ENCODE measurements at regions not wholly inside any gene's neighbourhood (a gene's known extent, or its start where the extent isn't known, plus 50 kb on each side); places are given as distances from the start of the nearest gene placed in this dataset.

GRCh38 chr18:40469316-40469715 is 1485.7 kb upstream of the PIK3C3 start:
- Histone ChIP-seq H3K4me1 (ENCODE audit: control insufficient read depth, insufficient read depth, low read length, poor library complexity, severe bottlenecking) (no peaks in the 10 kb centered on the region), H3K36me3 (ENCODE audit: control insufficient read depth, insufficient read depth, low read length) (no peaks in the 10 kb centered on the region), H3K27ac (ENCODE audit: insufficient read depth, low read length, poor library complexity, severe bottlenecking) (no peak overlapping the region), H3K4me3 (ENCODE audit: insufficient read depth, low read depth, low read length, poor library complexity, severe bottlenecking) (no peak overlapping the region), H3K9me3 (ENCODE audit: control insufficient read depth, low read length) (no peaks in the 10 kb centered on the region), H3K27me3 (replicated peaks; ENCODE audit: control insufficient read depth, insufficient read depth, low read length, poor library complexity, severe bottlenecking) (no peaks in the 10 kb centered on the region)
- no peak for DNase-seq

DNA sequence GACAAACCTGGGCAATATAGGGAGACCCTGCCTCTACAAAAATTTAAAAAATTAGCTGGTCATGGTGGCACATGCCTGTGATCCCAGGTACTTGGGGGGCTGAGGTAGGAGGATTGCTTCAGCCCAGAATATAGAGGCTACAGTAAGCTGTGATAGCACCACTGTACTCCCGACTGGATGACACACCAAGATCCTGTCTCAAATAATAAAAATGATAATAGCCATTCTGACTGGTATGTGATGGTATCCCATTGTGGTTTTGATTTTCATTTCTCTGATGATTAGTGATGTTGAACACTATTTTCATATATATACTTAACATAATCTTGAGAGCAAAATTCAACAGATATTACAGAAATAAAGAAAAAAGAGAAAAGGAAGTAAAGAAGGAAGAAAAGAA is 1491.0 kb upstream of the PIK3C3 start:
- Histone ChIP-seq H3K4me1 (ENCODE audit: control insufficient read depth, insufficient read depth, low read length, poor library complexity, severe bottlenecking) (no peaks in the 10 kb centered on the region), H3K27me3 (replicated peaks; ENCODE audit: control insufficient read depth, insufficient read depth, low read length, poor library complexity, severe bottlenecking) (no peaks in the 10 kb centered on the region), H3K27ac (ENCODE audit: insufficient read depth, low read length, poor library complexity, severe bottlenecking) (no peak overlapping the region), H3K36me3 (ENCODE audit: control insufficient read depth, insufficient read depth, low read length) (no peaks in the 10 kb centered on the region), H3K4me3 (ENCODE audit: insufficient read depth, low read depth, low read length, poor library complexity, severe bottlenecking) (no peak overlapping the region), H3K9me3 (ENCODE audit: control insufficient read depth, low read length) (no peaks in the 10 kb centered on the region)
- no peak for DNase-seq

DNA sequence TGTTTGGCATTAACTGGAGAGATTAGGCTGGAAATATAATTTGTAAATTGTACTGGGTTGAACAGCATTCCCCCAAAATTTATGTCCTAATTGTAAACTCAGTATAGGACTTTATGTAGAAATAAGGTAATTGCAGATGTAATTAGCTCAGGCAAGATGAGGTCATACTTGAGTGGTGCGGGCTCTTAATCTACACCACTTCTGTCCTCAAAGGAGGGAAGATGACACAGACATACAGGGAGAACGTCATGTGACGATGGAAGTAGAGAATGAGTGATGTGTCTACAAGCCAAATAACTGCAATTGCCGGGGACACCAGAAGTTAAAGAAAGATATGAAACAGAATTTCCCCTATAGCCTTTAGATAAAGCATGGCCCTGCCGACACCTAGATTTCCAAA is 1501.1 kb upstream of the PIK3C3 start:
- no peak overlapping the region for H3K4me3 ChIP-seq (ENCODE audit: insufficient read depth, low read depth, low read length, poor library complexity, severe bottlenecking)

GRCh38 chr18:40452599-40452998 is 1502.4 kb upstream of the PIK3C3 start:
- Histone ChIP-seq H3K27me3 (replicated peaks; ENCODE audit: control insufficient read depth, insufficient read depth, low read length, poor library complexity, severe bottlenecking) (no peaks in the 10 kb centered on the region), H3K9me3 (ENCODE audit: control insufficient read depth, low read length) (no peaks in the 10 kb centered on the region), H3K27ac (ENCODE audit: insufficient read depth, low read length, poor library complexity, severe bottlenecking) (no peak overlapping the region), H3K36me3 (ENCODE audit: control insufficient read depth, insufficient read depth, low read length) (no peaks in the 10 kb centered on the region), H3K4me1 (ENCODE audit: control insufficient read depth, insufficient read depth, low read length, poor library complexity, severe bottlenecking) (no peaks in the 10 kb centered on the region), H3K4me3 (ENCODE audit: insufficient read depth, low read depth, low read length, poor library complexity, severe bottlenecking) (no peak overlapping the region)
- no peak for DNase-seq

More for the DNA sequence above, 1501.1 kb upstream of the PIK3C3 start:
- Histone ChIP-seq H3K27ac (ENCODE audit: insufficient read depth, low read length, poor library complexity, severe bottlenecking) (no peak overlapping the region), H3K27me3 (replicated peaks; ENCODE audit: control insufficient read depth, insufficient read depth, low read length, poor library complexity, severe bottlenecking) (no peaks in the 10 kb centered on the region), H3K9me3 (ENCODE audit: control insufficient read depth, low read length) (no peaks in the 10 kb centered on the region), H3K4me1 (ENCODE audit: control insufficient read depth, insufficient read depth, low read length, poor library complexity, severe bottlenecking) (no peaks in the 10 kb centered on the region), H3K36me3 (ENCODE audit: control insufficient read depth, insufficient read depth, low read length) (no peaks in the 10 kb centered on the region)
- DNase-seq = no peak

DNA sequence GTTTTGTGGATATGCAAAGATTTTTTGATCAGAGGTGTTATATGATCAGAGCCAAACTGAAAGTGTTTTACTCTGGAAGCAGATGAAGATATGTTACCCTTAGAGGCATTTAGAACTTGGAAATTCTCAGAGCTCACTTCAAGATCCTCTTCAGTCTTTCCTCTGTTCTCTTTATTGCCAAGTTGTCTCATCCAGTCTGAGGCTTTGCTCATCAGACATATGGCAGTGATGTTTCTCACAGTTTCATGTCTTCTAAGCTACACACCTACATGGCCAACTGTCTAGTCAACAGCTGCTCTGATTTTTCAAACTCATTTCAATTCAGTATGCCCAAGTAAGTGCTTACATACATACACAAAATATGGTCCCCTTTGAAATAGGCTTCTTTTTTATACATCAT is 1504.3 kb upstream of the PIK3C3 start:
- Histone ChIP-seq H3K27ac (ENCODE audit: insufficient read depth, low read length, poor library complexity, severe bottlenecking) (no peak overlapping the region), H3K4me3 (ENCODE audit: insufficient read depth, low read depth, low read length, poor library complexity, severe bottlenecking) (no peak overlapping the region), H3K36me3 (ENCODE audit: control insufficient read depth, insufficient read depth, low read length) (no peaks in the 10 kb centered on the region), H3K4me1 (ENCODE audit: control insufficient read depth, insufficient read depth, low read length, poor library complexity, severe bottlenecking) (no peaks in the 10 kb centered on the region), H3K27me3 (replicated peaks; ENCODE audit: control insufficient read depth, insufficient read depth, low read length, poor library complexity, severe bottlenecking) (no peaks in the 10 kb centered on the region), H3K9me3 (ENCODE audit: control insufficient read depth, low read length) (no peaks in the 10 kb centered on the region)
- no peak for DNase-seq

- no peak for DNase-seq
These were observed 1507.2 kb upstream of the PIK3C3 start for GRCh38 chr18:40447820-40448219.

DNA sequence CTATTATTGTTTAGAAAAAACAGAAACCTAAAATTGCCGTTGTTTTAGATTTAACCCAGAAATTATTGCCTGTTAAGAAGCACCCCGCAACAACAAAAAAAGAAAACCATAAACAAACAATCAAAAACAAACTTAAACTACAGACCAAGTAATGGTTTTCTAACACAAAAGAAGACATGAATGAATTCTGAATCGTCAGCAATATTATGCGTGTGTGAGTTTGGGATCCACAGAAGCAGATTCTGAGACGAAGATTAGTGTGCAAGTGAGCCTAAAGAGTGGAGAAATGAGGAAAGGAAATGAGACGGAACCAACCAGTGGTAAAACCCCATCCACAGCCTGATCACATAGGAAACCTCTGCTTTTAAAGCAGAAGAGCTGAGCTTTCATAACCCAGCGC is 1514.9 kb upstream of the PIK3C3 start:
- Histone ChIP-seq H3K36me3 (ENCODE audit: control insufficient read depth, insufficient read depth, low read length) (no peaks in the 10 kb centered on the region), H3K9me3 (ENCODE audit: control insufficient read depth, low read length) (no peaks in the 10 kb centered on the region), H3K4me3 (ENCODE audit: insufficient read depth, low read depth, low read length, poor library complexity, severe bottlenecking) (no peak overlapping the region), H3K4me1 (ENCODE audit: control insufficient read depth, insufficient read depth, low read length, poor library complexity, severe bottlenecking) (no peaks in the 10 kb centered on the region), H3K27ac (ENCODE audit: insufficient read depth, low read length, poor library complexity, severe bottlenecking) (no peak overlapping the region), H3K27me3 (replicated peaks; ENCODE audit: control insufficient read depth, insufficient read depth, low read length, poor library complexity, severe bottlenecking) (no peaks in the 10 kb centered on the region)
- DNase-seq = no peak

More at GRCh38 chr18:40447820-40448219, 1507.2 kb upstream of the PIK3C3 start:
- Histone ChIP-seq H3K27ac (ENCODE audit: insufficient read depth, low read length, poor library complexity, severe bottlenecking) (no peak overlapping the region), H3K27me3 (replicated peaks; ENCODE audit: control insufficient read depth, insufficient read depth, low read length, poor library complexity, severe bottlenecking) (no peaks in the 10 kb centered on the region), H3K36me3 (ENCODE audit: control insufficient read depth, insufficient read depth, low read length) (no peaks in the 10 kb centered on the region), H3K9me3 (ENCODE audit: control insufficient read depth, low read length) (no peaks in the 10 kb centered on the region), H3K4me3 (ENCODE audit: insufficient read depth, low read depth, low read length, poor library complexity, severe bottlenecking) (no peak overlapping the region), H3K4me1 (ENCODE audit: control insufficient read depth, insufficient read depth, low read length, poor library complexity, severe bottlenecking) (no peaks in the 10 kb centered on the region)

GRCh38 chr18:40437517-40437916 is 1517.5 kb upstream of the PIK3C3 start:
- Histone ChIP-seq H3K4me3 (ENCODE audit: insufficient read depth, low read depth, low read length, poor library complexity, severe bottlenecking) (no peak overlapping the region), H3K4me1 (ENCODE audit: control insufficient read depth, insufficient read depth, low read length, poor library complexity, severe bottlenecking) (no peaks in the 10 kb centered on the region), H3K27me3 (replicated peaks; ENCODE audit: control insufficient read depth, insufficient read depth, low read length, poor library complexity, severe bottlenecking) (no peaks in the 10 kb centered on the region), H3K36me3 (ENCODE audit: control insufficient read depth, insufficient read depth, low read length) (no peaks in the 10 kb centered on the region), H3K9me3 (ENCODE audit: control insufficient read depth, low read length) (no peaks in the 10 kb centered on the region), H3K27ac (ENCODE audit: insufficient read depth, low read length, poor library complexity, severe bottlenecking) (no peak overlapping the region)
- DNase-seq = no peak

DNA sequence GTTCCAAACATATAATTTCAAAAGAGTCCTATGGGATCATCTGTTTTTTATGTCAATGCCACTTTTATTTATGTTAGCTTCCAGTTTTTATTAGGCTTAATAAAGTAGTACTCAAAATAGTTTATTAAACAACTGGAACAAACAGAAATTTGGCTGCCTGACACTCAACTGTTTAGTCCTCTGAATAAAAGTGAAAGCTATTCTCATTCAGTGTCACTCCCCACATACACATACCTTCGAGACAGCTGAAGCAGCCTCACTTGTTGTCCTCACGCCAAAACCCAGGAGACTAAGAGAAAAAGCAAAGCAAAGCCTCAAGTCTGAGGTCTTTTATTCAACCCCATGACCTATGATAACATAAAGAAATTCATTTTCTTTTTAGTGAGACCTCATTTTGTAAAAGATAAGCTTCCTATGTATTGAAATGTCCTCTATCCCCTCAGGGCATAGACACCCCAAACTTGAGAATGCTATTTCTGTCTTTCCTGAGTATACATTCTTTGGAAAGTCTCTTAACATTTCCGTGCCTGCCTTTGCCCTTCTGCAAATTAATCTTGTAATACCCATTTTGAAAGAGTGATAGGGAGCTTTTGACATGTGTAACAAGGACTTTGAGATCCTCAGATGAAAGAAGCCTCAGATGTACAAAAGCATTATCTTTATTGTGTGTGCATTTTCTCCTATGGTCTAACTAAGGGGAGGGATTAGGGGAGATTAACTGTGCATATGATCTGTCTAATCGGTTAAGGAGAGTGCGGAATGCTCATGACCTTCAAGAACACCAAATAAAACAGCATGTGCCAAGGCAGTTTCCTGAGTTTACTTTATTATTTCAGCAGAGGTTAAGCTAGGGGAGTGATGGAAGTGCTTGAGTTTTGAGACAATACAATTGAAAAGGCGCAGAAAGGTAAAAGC is 1523.7 kb upstream of the PIK3C3 start:
- Histone ChIP-seq H3K9me3 (ENCODE audit: control insufficient read depth, low read length) (no peaks in the 10 kb centered on the region), H3K4me1 (ENCODE audit: control insufficient read depth, insufficient read depth, low read length, poor library complexity, severe bottlenecking) (no peaks in the 10 kb centered on the region), H3K27ac (ENCODE audit: insufficient read depth, low read length, poor library complexity, severe bottlenecking) (no peak overlapping the region), H3K27me3 (replicated peaks; ENCODE audit: control insufficient read depth, insufficient read depth, low read length, poor library complexity, severe bottlenecking) (no peaks in the 10 kb centered on the region), H3K36me3 (ENCODE audit: control insufficient read depth, insufficient read depth, low read length) (no peaks in the 10 kb centered on the region), H3K4me3 (ENCODE audit: insufficient read depth, low read depth, low read length, poor library complexity, severe bottlenecking) (no peak overlapping the region)
- no peak for DNase-seq

DNA sequence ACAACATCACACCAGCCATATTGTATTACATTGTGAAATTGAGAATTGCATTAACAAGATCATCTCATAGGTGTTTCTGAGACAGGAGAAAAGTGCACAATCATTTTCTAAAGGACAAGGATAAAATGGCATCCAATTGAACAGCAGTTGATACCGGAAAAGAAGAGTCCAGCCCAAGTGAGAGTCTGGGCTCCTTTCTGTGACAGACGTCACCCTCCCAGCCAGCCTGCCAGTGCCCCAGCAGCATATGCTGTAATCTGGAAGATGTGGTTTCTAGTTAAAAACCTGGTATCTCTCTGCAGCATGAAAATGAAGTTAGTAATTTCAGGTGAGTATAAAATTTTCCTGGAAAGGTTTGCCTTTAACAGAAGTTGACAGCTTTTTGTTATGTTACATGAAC is 1531.7 kb upstream of the PIK3C3 start:
- no peaks in the 10 kb centered on the region for H3K9me3 ChIP-seq (ENCODE audit: control insufficient read depth, low read length)
- H3K4me1 ChIP-seq (ENCODE audit: control insufficient read depth, insufficient read depth, low read length, poor library complexity, severe bottlenecking) = no peaks in the 10 kb centered on the region
- DNase-seq = no peak
- H3K27ac ChIP-seq (ENCODE audit: insufficient read depth, low read length, poor library complexity, severe bottlenecking) = no peak overlapping the region
- no peak overlapping the region for H3K4me3 ChIP-seq (ENCODE audit: insufficient read depth, low read depth, low read length, poor library complexity, severe bottlenecking)
- no peaks in the 10 kb centered on the region for H3K36me3 ChIP-seq (ENCODE audit: control insufficient read depth, insufficient read depth, low read length)
- H3K27me3 ChIP-seq (replicated peaks; ENCODE audit: control insufficient read depth, insufficient read depth, low read length, poor library complexity, severe bottlenecking) = no peaks in the 10 kb centered on the region

Data from effector memory CD4-positive, alpha-beta T cell (primary cell).